WERI-Rb-1 (cell line): ENCODE measurements at regions not wholly inside any gene's neighbourhood (a gene's known extent, or its start where the extent isn't known, plus 50 kb on each side); places are given as distances from the start of the nearest gene placed in this dataset.

Source experiments
- DNase-seq: peaks from one replicate; pipeline ENCODE4 v3.0.0-alpha.2; 2020
- H3K27ac ChIP-seq: fragments of 250-450 bp; sonication (Bioruptor Pico); 2 replicates; pipeline ENCODE4 v1.5.1; 2020; ENCODE audit warnings: mild to moderate bottlenecking, moderate library complexity
- H3K27me3 ChIP-seq: fragments of 250-450 bp; sonication (Bioruptor Pico); 2 replicates; pipeline ENCODE4 v1.5.1; 2021; ENCODE audit warnings: mild to moderate bottlenecking, low read depth, moderate library complexity; ENCODE audit not compliant: insufficient read depth, severe bottlenecking
- H3K36me3 ChIP-seq: fragments of 250-450 bp; sonication (Bioruptor Pico); 2 replicates; pipeline ENCODE4 v1.5.1; 2020; ENCODE audit warnings: mild to moderate bottlenecking, moderate library complexity
- H3K4me3 ChIP-seq: 2 replicates; pipeline ENCODE4 v1.5.1; 2011; ENCODE audit warnings: low read depth, mild to moderate bottlenecking, control low read depth, low read length
- H3K9me3 ChIP-seq: fragments of 250-450 bp; sonication (Bioruptor Pico); 2 replicates; pipeline ENCODE4 v1.5.1; 2021; ENCODE audit warnings: mild to moderate bottlenecking, moderate library complexity; ENCODE audit not compliant: severe bottlenecking
- CTCF ChIP-seq: IDR thresholded peaks from 2 replicates; pipeline ENCODE4 v1.5.1; 2011; ENCODE audit warnings: low read depth, mild to moderate bottlenecking, control low read depth, inconsistent platforms, low read length

GRCh38 chr2:18961991-18962421, 372.6 kb upstream of the NT5C1B start:
- no peak for DNase-seq
- Histone ChIP-seq H3K4me3 (no peak overlapping the region), H3K27me3 (peaks cover 48% of the 10 kb centered on the region), H3K36me3 (no peaks in the 10 kb centered on the region), H3K9me3 (no peaks in the 10 kb centered on the region), H3K27ac (no peak overlapping the region)
- TF ChIP-seq CTCF: no peak

GRCh38 chr2:18959952-18960717, 370.8 kb upstream of the NT5C1B start:
- no peaks in the 10 kb centered on the region for H3K36me3 ChIP-seq
- H3K4me3 ChIP-seq: no peak overlapping the region
- peaks cover 31% of the 10 kb centered on the region for H3K27me3 ChIP-seq
- H3K9me3 ChIP-seq: no peaks in the 10 kb centered on the region
- TF ChIP-seq CTCF: no peak
- no peak for DNase-seq
- H3K27ac ChIP-seq: no peak overlapping the region

- DNase-seq: no peak
- peaks cover 3% of the 10 kb centered on the region for H3K9me3 ChIP-seq
- H3K27ac ChIP-seq: no peak overlapping the region
- no peaks in the 10 kb centered on the region for H3K36me3 ChIP-seq
- TF ChIP-seq CTCF: no peak
- peaks cover 34% of the 10 kb centered on the region for H3K27me3 ChIP-seq
- no peak overlapping the region for H3K4me3 ChIP-seq
Observed at GRCh38 chr2:18959200-18959599, 369.8 kb upstream of the NT5C1B start.

GRCh38 chr2:18957909-18958308, 368.5 kb upstream of the NT5C1B start:
- TF ChIP-seq CTCF: no peak
- Histone ChIP-seq H3K36me3 (no peaks in the 10 kb centered on the region), H3K9me3 (peaks cover 3% of the 10 kb centered on the region), H3K4me3 (no peak overlapping the region), H3K27me3 (peaks cover 34% of the 10 kb centered on the region), H3K27ac (no peak overlapping the region)
- no peak for DNase-seq

- TF ChIP-seq CTCF: no peak
- no peak overlapping the region for H3K4me3 ChIP-seq
Observed at GRCh38 chr2:18950361-18950851, 361.0 kb upstream of the NT5C1B start.

More at GRCh38 chr2:18950361-18950851, 361.0 kb upstream of the NT5C1B start:
- Histone ChIP-seq H3K9me3 (peaks cover 3% of the 10 kb centered on the region), H3K27ac (no peak overlapping the region), H3K36me3 (no peaks in the 10 kb centered on the region), H3K27me3 (peaks cover 37% of the 10 kb centered on the region)
- DNase-seq: no peak
